Activated T-helper 17 cell treated with anti-CD3 and anti-CD28 coated beads, Interleukin-2, amount 50 U/mL, for 72 hours (primary cell): ENCODE measurements at regions not wholly inside any gene's neighbourhood (a gene's known extent, or its start where the extent isn't known, plus 50 kb on each side); places are given as distances from the start of the nearest gene placed in this dataset.
"Not testable (repeated sequence)": the region's sequence is repeated elsewhere in the genome, so short reads cannot be mapped to it uniquely, and the experiment has no call there.

Source experiments
- ATAC-seq: fragments of 150-1000 bp; cut with Tn5 transposase; replicated peaks from 2 replicates; pipeline ENCODE4 v1.10.0; 2021; ENCODE audit warnings: mild to moderate bottlenecking, moderate library complexity
- H3K27ac Mint-ChIP-seq: one replicate; pipeline ENCODE4 v1.8.0; 2022; ENCODE audit warnings: mixed read lengths
- H3K27me3 Mint-ChIP-seq: one replicate; pipeline ENCODE4 v1.8.0; 2022; ENCODE audit warnings: mixed read lengths
- H3K36me3 Mint-ChIP-seq: one replicate; pipeline ENCODE4 v1.8.0; 2022; ENCODE audit warnings: low read depth, mild to moderate bottlenecking, mixed read lengths
- H3K4me1 Mint-ChIP-seq: one replicate; pipeline ENCODE4 v1.8.0; 2022; ENCODE audit warnings: mixed read lengths
- H3K4me3 Mint-ChIP-seq: one replicate; pipeline ENCODE4 v1.8.0; 2022; ENCODE audit warnings: mild to moderate bottlenecking, mixed read lengths
- H3K9me3 Mint-ChIP-seq: one replicate; pipeline ENCODE4 v1.8.0; 2022; ENCODE audit warnings: mixed read lengths

GRCh38 chr17:51474764-51475163, 214.4 kb downstream of the UTP18 start:
- no peak overlapping the region for H3K27ac Mint-ChIP-seq
- ATAC-seq: no peak
- H3K4me3 Mint-ChIP-seq: no peak overlapping the region

DNA sequence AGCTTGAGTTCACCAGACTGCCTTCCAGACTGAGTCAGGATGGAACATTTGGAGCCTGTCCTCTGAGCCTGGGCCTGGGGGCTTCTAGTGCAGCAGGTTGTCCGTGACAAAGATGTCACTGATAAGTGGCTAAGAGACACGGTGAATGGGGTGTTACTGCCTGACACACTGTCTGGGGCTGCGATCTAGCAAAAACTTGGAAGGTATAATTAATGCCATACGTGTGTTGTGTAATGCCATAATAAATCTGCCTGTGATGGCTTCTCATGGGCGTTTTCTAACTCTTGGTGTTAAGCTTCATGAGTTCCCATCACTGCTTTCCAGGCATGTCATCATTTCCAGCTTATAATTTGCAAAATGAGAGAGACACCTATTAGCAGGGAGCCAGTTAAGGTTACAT, 215.4 kb downstream of the UTP18 start:
- Mint-ChIP-seq H3K36me3 (no peaks in the 10 kb centered on the region), H3K9me3 (no peaks in the 10 kb centered on the region), H3K27ac (no peak overlapping the region), H3K27me3 (peaks cover 8% of the 10 kb centered on the region), H3K4me1 (no peaks in the 10 kb centered on the region), H3K4me3 (no peak overlapping the region)
- ATAC-seq: no peak

More at GRCh38 chr17:51474764-51475163, 214.4 kb downstream of the UTP18 start:
- Mint-ChIP-seq H3K4me1 (no peaks in the 10 kb centered on the region), H3K27me3 (peaks cover 8% of the 10 kb centered on the region), H3K36me3 (no peaks in the 10 kb centered on the region), H3K9me3 (no peaks in the 10 kb centered on the region)

GRCh38 chr17:51479303-51479702, 219.0 kb downstream of the UTP18 start:
- Mint-ChIP-seq H3K27me3 (peaks cover 6% of the 10 kb centered on the region), H3K4me3 (no peak overlapping the region), H3K27ac (no peak overlapping the region)

DNA sequence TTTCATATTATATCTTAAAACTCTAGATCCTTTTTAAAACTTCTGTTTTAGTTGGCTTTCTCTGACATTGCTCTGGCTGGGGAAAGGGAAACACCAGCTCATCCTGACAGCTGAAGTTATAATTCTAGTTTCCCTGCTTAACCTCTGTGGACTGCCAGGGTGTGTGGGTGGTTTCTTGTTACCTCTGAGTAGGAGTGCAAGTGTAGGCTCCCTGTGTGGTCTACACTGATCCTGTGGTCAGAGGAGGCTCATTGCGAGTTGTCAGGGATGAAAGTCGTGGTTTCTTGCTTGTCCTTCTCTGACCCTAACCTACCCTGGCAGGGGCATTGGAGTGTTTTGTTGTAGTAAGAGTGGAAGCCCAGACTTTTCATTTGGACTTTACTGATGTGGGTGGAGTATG, 221.0 kb downstream of the UTP18 start:
- no peaks in the 10 kb centered on the region for H3K4me1 Mint-ChIP-seq
- peaks cover 8% of the 10 kb centered on the region for H3K27me3 Mint-ChIP-seq
- H3K9me3 Mint-ChIP-seq: peaks cover 5% of the 10 kb centered on the region
- no peak overlapping the region for H3K27ac Mint-ChIP-seq
- H3K4me3 Mint-ChIP-seq: no peak overlapping the region
- peak; percentile 52 for ATAC-seq
- H3K36me3 Mint-ChIP-seq: no peaks in the 10 kb centered on the region

More at GRCh38 chr17:51479303-51479702, 219.0 kb downstream of the UTP18 start:
- H3K4me1 Mint-ChIP-seq: no peaks in the 10 kb centered on the region
- no peaks in the 10 kb centered on the region for H3K36me3 Mint-ChIP-seq
- H3K9me3 Mint-ChIP-seq: peaks cover 5% of the 10 kb centered on the region
- no peak for ATAC-seq

GRCh38 chr17:51482248-51482647, 221.9 kb downstream of the UTP18 start:
- H3K9me3 Mint-ChIP-seq: not testable (repeated sequence)

GRCh38 chr17:51486091-51486490, 225.7 kb downstream of the UTP18 start:
- Mint-ChIP-seq H3K27me3 (peaks cover 10% of the 10 kb centered on the region), H3K36me3 (no peaks in the 10 kb centered on the region), H3K4me3 (no peak overlapping the region), H3K9me3 (peaks cover 8% of the 10 kb centered on the region), H3K27ac (no peak overlapping the region), H3K4me1 (no peaks in the 10 kb centered on the region)
- no peak for ATAC-seq

More at GRCh38 chr17:51482248-51482647, 221.9 kb downstream of the UTP18 start:
- not testable (repeated sequence) for ATAC-seq, H3K4me3 Mint-ChIP-seq, H3K27ac Mint-ChIP-seq, H3K36me3 Mint-ChIP-seq, H3K4me1 Mint-ChIP-seq
- peaks cover 11% of the 10 kb centered on the region for H3K27me3 Mint-ChIP-seq

- peaks cover 3% of the 10 kb centered on the region for H3K9me3 Mint-ChIP-seq
- peaks cover 10% of the 10 kb centered on the region for H3K27me3 Mint-ChIP-seq
- no peak overlapping the region for H3K27ac Mint-ChIP-seq
- H3K4me1 Mint-ChIP-seq: no peaks in the 10 kb centered on the region
- H3K4me3 Mint-ChIP-seq: no peak overlapping the region
- no peaks in the 10 kb centered on the region for H3K36me3 Mint-ChIP-seq
- no peak for ATAC-seq
Measured at GRCh38 chr17:51486885-51487520, 226.7 kb downstream of the UTP18 start.

DNA sequence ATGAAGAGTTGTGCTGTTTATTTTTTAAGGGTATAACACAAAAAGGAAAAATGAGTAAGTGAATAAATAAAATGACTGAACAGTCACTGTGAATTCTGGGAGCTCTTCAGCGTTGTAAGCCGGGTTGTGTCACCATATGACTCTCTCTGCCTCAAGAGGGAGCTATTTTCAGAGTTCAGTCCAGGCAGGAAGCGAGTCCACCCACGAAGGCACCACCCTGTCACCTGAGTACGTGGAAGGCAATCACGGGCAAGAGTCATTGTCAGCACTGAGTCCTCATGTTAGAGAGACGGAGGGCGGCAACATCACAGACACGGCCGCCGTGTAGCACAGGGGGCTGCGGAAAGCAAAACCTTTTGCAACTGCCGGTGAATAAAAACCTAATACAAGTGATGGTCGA, 227.6 kb downstream of the UTP18 start:
- ATAC-seq: peak; percentile 45
- Mint-ChIP-seq H3K4me1 (no peaks in the 10 kb centered on the region), H3K36me3 (no peaks in the 10 kb centered on the region), H3K27ac (no peak overlapping the region), H3K4me3 (no peak overlapping the region), H3K9me3 (peaks cover 3% of the 10 kb centered on the region), H3K27me3 (peaks cover 10% of the 10 kb centered on the region)

DNA sequence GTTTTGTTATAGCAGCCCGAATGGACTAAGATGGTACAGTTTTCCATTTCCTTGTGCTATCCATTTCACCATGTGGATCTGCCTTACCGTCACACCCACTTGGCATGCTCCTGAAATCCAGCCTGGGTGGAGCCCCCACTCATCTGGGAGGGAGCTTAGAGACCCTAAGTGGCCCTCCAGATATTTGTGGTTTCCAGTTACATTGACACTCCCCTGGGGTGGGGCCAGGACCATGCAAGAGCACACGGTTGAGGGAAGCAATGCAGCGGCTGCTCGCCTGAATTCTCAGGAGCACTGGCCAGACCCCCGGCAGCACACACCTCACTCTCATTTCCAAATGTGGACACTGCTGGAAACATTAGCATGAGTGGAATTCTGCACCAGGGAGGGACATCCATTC, 231.1 kb downstream of the UTP18 start:
- H3K27ac Mint-ChIP-seq: no peak overlapping the region
- no peaks in the 10 kb centered on the region for H3K36me3 Mint-ChIP-seq
- peaks cover 3% of the 10 kb centered on the region for H3K9me3 Mint-ChIP-seq
- ATAC-seq: no peak
- H3K4me1 Mint-ChIP-seq: no peaks in the 10 kb centered on the region
- H3K4me3 Mint-ChIP-seq: no peak overlapping the region
- H3K27me3 Mint-ChIP-seq: peaks cover 8% of the 10 kb centered on the region

DNA sequence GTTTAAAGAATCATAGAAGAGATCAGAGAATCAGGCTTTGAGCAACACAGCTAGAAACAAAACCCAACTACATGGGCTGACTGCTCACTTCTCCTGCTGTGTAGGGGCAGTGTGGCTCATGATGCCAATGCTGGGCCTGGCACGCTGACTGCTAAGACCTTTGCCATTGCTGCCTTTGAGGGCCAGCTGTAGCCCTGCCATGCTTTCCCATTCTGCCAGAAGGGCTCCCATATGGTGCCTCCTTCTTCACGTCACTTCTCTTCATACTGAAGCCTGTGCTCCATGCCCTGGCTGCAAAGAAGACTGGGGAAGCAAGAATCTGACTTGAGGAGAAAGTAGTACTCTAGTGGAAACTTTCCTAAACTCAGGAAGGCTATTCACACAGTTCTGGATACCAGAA, 232.9 kb downstream of the UTP18 start:
- Mint-ChIP-seq H3K27ac (no peak overlapping the region), H3K4me3 (no peak overlapping the region), H3K36me3 (no peaks in the 10 kb centered on the region), H3K27me3 (no peaks in the 10 kb centered on the region), H3K9me3 (peaks cover 3% of the 10 kb centered on the region), H3K4me1 (no peaks in the 10 kb centered on the region)
- ATAC-seq: no peak

DNA sequence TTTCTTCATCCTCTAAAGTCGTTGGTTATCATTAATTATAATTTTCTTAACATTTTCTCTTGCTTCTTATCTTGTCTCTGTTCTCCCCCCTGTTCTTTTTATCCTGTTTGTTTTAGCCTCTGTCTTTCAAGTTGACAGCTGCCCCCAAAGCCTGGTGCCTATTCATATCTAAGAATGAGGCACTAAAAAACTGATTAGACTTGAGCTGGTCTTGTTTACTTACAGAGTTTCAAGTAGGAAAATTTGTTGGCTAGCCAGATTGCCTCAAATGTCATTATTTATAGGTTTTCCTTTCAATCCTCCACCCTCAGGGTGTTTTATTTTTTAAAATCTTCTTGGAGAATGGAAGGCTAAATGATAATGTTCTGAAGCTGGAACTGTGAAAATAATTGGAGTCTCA, 236.0 kb downstream of the UTP18 start:
- no peaks in the 10 kb centered on the region for H3K4me1 Mint-ChIP-seq
- no peak overlapping the region for H3K27ac Mint-ChIP-seq
- no peak for ATAC-seq
- H3K27me3 Mint-ChIP-seq: no peaks in the 10 kb centered on the region
- H3K9me3 Mint-ChIP-seq: no peaks in the 10 kb centered on the region
- H3K36me3 Mint-ChIP-seq: no peaks in the 10 kb centered on the region
- H3K4me3 Mint-ChIP-seq: no peak overlapping the region

- Mint-ChIP-seq H3K4me3 (no peak overlapping the region), H3K27ac (no peak overlapping the region), H3K4me1 (no peaks in the 10 kb centered on the region), H3K9me3 (peaks cover 3% of the 10 kb centered on the region), H3K27me3 (peaks cover 5% of the 10 kb centered on the region), H3K36me3 (no peaks in the 10 kb centered on the region)
- no peak for ATAC-seq
Measured at GRCh38 chr17:51499897-51500296, 239.6 kb downstream of the UTP18 start.

GRCh38 chr17:51500454-51500853, 240.1 kb downstream of the UTP18 start:
- Mint-ChIP-seq H3K27ac (no peak overlapping the region), H3K4me3 (no peak overlapping the region), H3K4me1 (no peaks in the 10 kb centered on the region), H3K36me3 (no peaks in the 10 kb centered on the region), H3K27me3 (peaks cover 5% of the 10 kb centered on the region), H3K9me3 (peaks cover 3% of the 10 kb centered on the region)
- ATAC-seq: no peak

DNA sequence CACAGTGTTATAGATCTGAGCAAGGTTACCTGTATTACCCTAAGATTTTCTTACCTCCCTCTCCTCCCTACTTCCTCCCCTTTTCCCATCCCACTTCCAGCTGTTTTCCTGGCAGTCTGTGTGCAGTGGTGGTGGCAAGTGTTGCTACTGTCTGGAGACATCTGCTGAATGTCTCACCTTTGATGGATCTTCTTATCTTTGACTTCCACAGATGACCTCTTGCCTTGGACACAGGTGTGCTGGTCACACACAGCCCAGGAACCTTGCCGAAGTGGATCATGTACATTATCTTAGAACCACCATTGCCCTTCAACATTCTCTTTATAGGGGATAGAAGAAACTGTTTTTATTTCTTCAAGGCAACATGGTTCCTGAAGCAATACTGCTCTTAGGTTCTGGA, 245.1 kb downstream of the UTP18 start:
- Mint-ChIP-seq H3K27ac (no peak overlapping the region), H3K9me3 (peaks cover 3% of the 10 kb centered on the region), H3K27me3 (peaks cover 14% of the 10 kb centered on the region), H3K36me3 (no peaks in the 10 kb centered on the region), H3K4me1 (no peaks in the 10 kb centered on the region), H3K4me3 (no peak overlapping the region)
- no peak for ATAC-seq

DNA sequence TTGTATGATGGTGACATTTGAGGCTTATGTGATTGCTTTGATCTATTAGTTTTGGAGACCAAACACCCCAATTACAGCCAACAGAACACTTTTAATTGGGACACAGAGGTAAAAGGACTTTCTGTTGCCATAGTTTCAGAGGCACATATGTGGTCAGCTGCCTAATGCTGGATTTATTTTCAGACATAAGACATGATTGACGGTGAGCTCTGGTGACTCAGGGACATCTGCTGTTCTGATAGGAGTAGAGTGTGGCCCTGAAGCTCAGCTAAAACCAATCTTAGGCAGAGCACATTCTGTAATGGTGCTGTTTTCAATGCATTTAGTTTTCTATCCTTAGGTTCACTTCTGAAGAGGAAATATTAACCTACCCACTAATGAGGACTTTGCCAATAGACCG, 247.1 kb downstream of the UTP18 start:
- H3K4me1 Mint-ChIP-seq: peaks cover 4% of the 10 kb centered on the region
- peaks cover 14% of the 10 kb centered on the region for H3K27me3 Mint-ChIP-seq
- H3K4me3 Mint-ChIP-seq: no peak overlapping the region
- no peak overlapping the region for H3K27ac Mint-ChIP-seq
- peaks cover 3% of the 10 kb centered on the region for H3K9me3 Mint-ChIP-seq
- no peak for ATAC-seq
- no peaks in the 10 kb centered on the region for H3K36me3 Mint-ChIP-seq

- peaks cover 8% of the 10 kb centered on the region for H3K4me1 Mint-ChIP-seq
- H3K27ac Mint-ChIP-seq: no peak overlapping the region
- no peaks in the 10 kb centered on the region for H3K36me3 Mint-ChIP-seq
- peaks cover 14% of the 10 kb centered on the region for H3K27me3 Mint-ChIP-seq
- peaks cover 3% of the 10 kb centered on the region for H3K9me3 Mint-ChIP-seq
- no peak for ATAC-seq
- H3K4me3 Mint-ChIP-seq: no peak overlapping the region
Measured at GRCh38 chr17:51508048-51508447, 247.7 kb downstream of the UTP18 start.
